GM21737 (cell line): ENCODE measurements at regions not wholly inside any gene's neighbourhood (a gene's known extent, or its start where the extent isn't known, plus 50 kb on each side); places are given as distances from the start of the nearest gene placed in this dataset.

Experiments used
- ATAC-seq: cut with Tn5 transposase; IDR thresholded peaks from one replicate; pipeline ENCODE4 v1.9.1; 2021; ENCODE audit warnings: mild to moderate bottlenecking, moderate library complexity; ENCODE audit not compliant: unreplicated experiment

DNA sequence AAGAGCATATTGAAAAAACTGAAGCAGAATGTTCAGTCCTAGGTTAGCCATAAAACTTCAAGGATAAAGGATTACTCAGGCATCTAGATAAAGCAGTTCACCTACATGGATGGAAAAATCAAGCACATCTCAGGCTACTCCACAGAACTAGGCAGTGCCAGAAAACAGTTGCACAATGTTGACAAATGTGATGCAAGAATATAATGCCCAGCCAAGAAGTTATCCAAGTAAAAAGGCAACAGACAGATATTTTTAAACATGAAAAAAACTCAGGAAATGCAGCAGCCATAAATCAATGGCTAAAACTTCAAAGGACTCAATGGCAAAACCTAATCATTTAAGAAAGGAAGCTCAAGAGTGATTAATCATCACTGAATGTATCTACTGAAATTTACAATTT is 456.0 kb upstream of the FAM241A start:
- no peak for ATAC-seq

DNA sequence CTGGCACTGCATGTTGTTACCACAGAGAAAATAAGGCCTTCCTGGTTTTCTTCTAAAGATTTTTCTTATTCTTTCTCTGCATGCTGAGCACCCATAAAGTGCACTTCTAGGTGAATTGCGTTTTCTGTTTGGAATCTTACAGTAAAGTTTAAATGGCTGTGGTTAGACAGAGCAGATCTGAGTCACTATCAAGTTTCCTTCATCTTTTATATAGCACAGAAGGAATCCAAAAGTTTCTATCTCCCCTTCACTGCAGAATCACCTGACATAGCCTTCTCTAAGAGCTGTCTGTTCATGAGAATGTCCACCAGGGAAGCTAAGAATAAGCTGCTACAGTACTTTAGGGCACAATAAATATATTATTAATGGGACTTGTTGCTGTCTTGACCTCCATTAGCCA is 455.5 kb upstream of the FAM241A start:
- ATAC-seq = no peak

DNA sequence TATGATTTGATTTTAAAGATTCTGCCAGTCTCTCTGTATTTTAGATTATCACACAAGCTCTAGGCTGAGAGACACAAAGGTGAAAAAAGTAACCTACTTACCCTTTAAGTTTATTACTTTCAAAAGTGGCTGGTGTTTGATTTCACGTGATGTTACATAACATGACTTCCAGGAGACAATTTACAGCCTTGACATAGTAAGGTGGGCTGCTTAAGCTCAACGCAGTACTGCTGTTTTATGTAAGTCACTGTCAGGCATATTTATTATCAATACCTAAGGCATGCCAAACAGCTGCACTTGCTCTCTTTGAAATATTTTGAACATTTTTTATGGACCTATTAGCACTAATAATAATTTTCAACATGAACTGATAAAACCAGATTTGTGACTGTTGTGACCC is 451.5 kb upstream of the FAM241A start:
- ATAC-seq = no peak

DNA sequence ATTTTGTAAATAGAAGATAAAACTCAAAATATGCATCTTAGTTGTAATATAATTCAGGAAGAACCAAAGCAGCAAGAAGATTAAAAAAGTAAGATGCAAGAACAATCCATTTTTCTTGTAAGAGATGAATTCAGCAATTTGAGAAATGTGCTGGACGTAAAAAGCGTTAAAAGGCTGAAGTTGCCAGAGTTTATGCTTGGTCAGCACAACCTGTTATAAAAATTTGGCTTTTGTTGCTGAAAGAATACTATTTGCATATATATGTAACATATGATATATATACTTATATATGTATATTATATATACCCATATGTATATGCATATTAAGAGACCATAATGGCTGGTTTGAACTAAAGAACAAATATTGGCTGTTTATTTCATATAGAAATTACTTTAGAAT is 449.6 kb upstream of the FAM241A start:
- ATAC-seq = no peak

GRCh38 chr4:111696505-111696904 is 448.7 kb upstream of the FAM241A start:
- no peak for ATAC-seq

DNA sequence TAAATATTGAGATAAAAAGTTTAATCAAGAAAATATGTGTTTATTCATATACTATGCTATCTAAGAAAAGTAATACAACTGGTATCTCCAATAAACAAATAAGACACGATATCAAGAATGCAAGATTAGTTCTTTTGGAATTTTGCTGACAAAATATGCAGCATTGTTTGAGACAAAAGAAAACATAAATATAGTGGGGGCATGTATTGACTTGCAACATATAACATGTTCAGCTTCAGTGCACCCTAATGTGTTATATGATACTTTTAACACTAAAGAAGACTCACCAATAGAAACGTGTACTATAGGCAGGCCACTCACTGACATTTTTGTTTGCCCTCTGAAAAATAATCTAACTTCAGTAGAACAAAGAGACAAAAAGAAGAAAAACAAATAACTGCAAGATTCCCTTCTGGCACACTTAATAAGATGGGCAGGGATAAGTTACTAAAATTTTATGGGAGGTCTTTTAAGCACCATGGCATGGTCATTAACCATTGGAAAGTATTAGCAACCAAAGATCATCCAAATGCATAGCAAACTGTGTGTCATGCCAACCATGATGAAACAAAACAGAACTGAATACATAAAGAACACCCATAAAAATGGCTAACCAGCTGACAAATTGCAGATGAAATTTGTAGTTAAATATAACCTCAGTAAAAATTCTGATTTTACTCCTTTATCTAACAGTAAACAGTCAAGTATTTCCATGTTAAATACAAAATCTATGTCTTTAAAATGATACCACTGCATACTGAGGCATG is 447.9 kb upstream of the FAM241A start:
- ATAC-seq = no peak

DNA sequence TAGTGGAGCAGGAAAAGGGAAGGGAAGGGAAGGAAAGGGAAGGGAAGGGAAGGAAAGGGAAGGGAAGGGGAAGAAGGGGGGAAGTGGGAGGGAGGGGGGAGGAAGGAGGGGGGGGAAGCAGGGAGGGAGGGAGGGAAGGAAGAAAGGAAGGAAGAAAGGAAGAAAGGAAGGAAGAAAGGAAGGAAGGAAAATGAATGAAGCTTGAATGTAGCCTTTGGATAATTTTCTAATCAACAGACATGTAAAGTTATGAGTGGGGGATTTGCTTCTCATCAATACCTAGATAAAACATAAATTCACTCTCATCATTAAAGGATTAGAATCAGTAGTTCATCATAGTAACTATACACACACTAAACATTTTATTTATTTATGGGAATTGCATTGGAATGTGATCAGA is 446.9 kb upstream of the FAM241A start:
- no peak for ATAC-seq

GRCh38 chr4:111699165-111699564 is 446.1 kb upstream of the FAM241A start:
- no peak for ATAC-seq

GRCh38 chr4:111701102-111701501 is 444.2 kb upstream of the FAM241A start:
- no peak for ATAC-seq

DNA sequence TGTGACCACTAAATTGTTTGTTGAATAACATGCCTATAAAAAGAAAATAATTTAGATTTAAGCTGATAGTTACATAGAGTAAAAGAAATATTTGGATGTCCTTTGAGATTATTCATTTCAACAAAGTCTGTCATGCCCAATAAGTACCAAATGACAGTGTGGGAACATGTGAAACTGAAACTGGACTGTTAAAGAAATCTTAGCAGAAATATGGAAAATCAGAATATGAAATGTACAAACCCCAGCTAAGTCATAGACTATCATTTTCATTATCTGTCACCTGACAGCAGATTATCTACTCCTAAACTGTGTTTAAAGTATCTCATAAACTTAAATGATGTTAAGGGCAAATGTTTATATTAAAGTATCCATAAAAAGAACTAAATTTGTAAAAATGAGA is 437.8 kb upstream of the FAM241A start:
- no peak for ATAC-seq

DNA sequence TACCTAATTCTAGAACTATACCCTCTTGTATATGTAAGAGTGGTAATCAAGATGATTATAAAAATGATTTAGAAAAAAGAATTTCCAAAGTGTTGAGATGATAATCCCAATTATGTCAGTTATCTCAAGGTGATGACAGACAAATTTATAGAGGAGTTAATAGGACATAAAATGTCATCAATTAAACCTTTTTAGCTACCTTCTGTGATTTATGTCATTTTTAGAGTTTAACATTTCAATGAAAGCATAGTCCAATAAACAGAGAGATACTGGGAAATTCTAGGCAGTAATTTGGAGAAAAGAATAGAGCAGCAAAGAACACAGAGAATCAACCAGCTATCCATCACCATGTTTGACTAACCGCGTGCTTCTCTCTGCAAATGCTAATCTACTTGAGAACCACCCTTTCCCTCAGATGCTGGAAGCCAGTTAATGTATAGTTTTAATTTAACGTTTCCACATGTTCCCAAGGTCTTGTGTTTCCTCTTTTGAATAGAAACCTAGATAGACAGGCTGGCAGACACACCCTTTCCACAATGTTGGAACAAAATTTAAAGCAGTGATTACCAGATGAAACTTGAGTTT is 433.1 kb upstream of the FAM241A start:
- ATAC-seq = no peak

GRCh38 chr4:111713276-111713675 is 432.0 kb upstream of the FAM241A start:
- no peak for ATAC-seq

DNA sequence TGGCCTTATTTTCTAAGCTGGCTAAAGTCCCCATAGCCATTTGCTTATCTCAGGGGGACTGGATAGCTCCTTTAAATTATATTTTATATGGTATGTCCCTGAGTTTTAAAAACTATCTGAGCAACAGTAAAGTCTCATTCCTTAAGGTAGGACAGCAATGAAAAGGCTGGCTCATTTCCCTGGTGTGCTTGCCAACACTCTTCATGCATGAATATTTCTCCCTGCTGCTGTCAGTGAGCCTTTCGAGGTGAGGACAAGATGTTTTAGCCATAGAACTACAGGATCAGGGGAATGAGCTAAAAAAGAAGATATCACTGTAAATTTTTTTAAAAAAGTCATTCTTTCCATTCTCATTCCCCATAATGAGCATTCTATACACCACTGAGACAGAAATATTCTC is 427.3 kb upstream of the FAM241A start:
- no peak for ATAC-seq

GRCh38 chr4:111718763-111719559 is 426.3 kb upstream of the FAM241A start:
- no peak for ATAC-seq

GRCh38 chr4:111720866-111721265 is 424.4 kb upstream of the FAM241A start:
- no peak for ATAC-seq

- no peak for ATAC-seq
Observed at GRCh38 chr4:111722213-111722720, 423.0 kb upstream of the FAM241A start.

DNA sequence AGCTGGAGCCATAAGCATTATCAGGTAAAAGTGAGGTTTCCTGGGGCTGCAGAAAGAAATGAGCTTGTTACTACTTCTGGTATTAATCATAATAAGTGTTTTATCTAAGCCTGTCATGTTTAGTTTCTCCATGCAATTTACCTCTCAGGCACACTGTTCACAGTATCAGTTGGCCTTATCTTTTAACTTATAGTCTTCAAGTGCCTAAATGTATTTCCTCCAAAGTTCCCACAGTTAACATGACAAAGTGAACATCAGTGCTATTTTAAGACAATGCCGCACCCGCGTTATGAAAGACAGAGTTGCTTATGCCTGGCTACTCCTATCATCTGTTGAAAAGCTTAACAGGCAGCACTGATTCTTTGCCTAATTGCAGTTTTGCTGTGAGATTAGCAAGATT is 408.7 kb upstream of the FAM241A start:
- ATAC-seq = no peak

DNA sequence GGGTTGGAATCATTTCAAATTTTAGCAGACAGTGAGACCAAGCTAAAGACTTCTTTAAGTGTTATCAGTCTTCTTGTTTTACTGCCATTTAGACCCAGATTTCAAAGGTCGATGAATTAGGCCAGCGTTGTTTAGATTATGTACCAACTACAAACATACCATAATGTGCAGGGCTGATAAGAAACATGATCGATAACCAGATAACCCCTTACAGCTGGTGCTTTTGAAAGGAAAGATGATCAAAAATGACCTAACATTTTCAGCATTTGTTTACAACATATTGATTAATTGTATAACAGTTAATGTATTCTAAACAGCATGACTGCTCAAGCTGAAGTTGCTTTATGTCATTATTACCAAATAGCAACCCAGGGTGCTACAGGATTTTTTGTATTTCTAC is 400.4 kb upstream of the FAM241A start:
- ATAC-seq = no peak

- no peak for ATAC-seq
Observed at GRCh38 chr4:111748157-111748556, 397.1 kb upstream of the FAM241A start.

DNA sequence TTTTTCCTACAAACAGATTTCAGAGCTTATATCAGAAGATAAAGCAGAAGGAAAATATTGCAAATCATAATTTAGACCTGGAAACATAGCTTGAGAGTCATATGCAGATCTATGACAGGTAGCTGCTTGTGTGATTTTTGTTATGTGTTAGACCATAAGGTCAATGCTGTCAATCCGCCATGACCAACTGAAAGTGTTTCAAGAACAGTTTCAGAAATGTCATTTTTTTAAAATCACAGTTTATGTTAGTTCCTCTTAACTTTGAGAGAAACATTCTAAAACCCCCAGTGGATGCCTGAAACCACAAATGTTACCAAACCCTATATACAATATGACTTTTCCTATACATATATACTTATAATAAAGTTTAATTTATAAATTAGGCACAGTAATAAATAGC is 391.3 kb upstream of the FAM241A start:
- ATAC-seq = no peak

DNA sequence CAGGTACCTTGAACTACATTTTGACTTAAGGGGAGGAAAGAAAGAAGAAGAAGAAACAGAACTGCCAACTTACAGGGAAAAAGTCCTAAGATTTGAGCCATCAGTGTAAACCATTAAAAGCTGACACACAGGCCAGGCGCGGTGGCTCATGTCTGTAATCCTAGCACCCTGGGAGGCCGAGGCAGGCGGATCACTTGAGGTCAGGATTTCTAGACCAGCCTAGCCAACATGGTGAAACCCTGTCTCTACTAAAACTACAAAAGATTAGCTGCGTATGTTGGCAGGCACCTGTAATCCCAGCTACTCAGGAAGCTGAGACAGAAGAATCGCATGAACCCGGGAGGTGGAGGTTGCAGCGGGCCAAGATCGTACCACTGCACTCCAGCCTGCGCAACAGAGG is 389.7 kb upstream of the FAM241A start:
- no peak for ATAC-seq

DNA sequence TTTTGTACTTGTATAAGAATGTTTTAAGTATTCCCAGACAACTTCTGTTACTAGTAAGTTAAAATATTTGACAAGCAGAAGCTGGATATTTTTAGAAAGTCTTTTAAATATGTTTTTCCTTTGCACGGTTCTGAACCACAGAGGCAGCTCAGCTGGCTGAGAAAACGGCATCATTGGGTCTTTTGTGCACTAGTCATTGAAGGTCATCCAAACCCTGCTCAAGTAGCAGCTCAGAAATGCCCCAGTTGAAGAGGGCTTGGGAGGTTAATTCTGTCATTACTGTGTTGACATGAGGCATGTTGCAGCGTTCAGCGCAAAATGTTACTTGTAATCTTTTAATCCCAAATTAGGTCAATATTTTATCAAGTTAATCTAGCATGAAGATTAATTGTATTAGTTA is 383.7 kb upstream of the FAM241A start:
- ATAC-seq = no peak
